NCI-H187 (cell line): ENCODE measurements at regions not wholly inside any gene's neighbourhood (a gene's known extent, or its start where the extent isn't known, plus 50 kb on each side); places are given as distances from the start of the nearest gene placed in this dataset.

Source experiments
- DNase-seq, 2 experiments: peaks; one replicate each; lab custom pipeline; 2025; lab: John Stamatoyannopoulos, UW

DNA sequence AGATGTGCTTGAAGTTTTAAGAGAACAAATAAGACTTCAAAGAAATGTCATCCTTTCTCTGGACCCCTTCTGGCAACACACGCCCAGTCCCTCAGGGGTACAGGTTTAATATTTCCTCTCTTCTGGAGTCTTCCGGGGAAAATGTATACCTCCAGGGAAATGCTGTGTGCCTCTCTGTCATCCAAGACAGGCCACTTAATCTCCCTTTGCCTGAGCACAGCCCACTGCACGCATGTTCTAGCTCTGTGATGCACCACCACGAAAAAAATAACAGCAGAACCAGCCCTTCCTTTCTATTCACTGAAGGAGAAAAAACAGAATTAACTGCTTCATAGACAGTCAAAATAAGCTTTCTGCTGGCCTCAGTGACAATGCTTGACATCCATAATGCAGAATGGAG is 140.1 kb downstream of the RBFOX3 start:
- DNase-seq = no peak

DNA sequence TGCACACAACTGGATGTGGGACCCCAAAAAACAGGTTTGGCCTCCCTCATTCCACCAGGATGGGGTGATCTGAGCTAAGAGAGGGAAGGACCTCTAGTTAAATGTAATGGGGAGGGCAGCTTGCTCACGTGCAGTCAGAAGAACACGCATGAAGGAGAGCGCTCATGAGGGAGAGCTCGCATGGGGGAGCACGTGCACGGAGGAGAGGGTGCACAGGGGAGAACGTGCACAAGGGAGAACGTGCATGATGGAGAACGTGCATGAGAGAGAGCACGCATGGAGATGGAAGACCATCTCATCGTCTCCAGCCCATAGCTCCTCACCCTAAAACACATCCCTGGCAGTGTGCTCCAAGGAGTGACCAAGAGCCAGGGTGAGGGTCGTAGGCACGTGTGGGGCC is 141.2 kb downstream of the RBFOX3 start:
- no peak for DNase-seq

DNA sequence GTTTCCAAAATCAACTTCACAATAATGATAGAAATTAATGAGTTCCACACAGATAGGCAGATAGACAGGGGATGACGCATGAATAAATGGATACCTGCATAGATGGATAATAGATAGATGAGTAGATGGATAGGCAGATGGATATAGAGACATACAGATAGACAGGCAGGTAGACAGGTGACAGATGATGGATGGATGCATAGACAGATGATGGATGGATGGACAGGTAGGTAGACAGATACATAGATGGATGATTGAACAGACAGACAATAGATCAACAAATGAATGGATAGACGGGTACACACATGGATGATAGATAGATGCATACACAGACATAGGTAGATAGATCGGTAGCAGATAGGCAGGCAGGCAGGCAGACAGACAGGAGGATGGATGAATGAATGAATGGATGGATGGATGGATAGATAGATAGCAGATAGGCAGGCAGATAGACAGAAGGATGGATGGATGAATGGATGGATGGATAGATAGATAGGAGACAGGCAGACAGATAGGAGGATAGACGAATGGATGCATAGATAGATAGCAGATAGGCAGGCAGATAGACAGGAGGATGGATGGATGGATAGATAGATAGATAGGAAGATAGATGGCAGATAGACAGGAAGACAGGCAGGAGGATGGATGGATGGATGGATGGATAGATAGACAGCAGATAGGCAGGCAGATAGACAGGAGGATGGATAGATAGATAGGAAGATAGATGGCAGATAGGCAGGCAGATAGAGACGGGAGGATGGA is 142.5 kb downstream of the RBFOX3 start:
- DNase-seq = no peak

DNA sequence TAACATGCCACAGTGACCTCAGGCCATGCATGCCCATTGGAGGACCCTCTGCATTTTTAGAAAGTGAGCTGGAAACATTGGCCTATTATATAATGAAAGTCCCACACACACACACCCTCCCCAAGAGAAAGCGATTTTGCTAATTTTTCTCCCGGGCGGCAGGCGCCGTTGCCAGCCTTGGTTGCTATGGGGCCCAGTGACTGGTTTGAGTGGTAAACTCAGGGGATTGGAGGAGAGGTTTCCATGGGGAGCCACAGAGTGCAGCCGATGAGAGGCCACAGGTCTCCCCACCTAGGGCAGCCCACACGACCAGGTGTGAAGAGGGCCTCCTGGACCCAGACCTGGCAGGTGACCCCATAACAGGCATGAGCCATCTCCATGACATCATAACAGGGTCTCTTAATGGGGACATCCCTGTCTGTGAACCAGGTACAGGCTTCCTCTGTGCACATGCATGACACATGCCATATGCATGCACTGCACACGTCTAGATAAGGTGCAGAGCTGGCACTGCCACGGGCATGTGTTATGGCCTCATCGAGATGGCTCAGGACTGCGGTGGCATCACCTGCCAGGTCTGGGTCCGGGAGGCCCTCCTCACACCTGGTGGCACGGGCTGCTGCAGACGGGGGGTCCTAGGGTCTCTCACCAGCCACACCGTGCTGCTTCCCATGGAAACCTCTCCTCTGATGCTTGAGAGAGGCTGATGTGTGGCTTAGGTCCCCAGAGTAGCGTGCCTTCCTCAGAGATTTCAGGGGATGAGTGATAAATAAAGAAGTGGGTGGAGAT is 144.1 kb downstream of the RBFOX3 start:
- DNase-seq = no peak

DNA sequence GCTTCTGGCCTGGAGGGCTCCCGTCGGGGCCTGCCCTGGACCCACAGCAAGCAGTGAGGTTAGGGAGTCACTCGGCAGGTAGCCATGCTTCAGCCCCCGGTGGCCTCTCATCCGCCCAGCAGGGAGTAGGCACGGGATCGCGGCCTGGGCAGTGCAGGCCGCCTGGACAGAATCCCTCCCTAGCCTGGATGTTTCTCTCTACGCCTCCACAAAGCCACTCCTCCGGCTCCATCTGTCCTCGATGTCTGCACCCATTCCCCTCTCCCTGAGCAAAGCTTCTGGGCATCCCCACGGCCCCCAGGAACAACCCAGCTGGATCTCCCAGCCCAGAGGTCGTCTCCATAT is 145.2 kb downstream of the RBFOX3 start:
- DNase-seq = no peak

DNA sequence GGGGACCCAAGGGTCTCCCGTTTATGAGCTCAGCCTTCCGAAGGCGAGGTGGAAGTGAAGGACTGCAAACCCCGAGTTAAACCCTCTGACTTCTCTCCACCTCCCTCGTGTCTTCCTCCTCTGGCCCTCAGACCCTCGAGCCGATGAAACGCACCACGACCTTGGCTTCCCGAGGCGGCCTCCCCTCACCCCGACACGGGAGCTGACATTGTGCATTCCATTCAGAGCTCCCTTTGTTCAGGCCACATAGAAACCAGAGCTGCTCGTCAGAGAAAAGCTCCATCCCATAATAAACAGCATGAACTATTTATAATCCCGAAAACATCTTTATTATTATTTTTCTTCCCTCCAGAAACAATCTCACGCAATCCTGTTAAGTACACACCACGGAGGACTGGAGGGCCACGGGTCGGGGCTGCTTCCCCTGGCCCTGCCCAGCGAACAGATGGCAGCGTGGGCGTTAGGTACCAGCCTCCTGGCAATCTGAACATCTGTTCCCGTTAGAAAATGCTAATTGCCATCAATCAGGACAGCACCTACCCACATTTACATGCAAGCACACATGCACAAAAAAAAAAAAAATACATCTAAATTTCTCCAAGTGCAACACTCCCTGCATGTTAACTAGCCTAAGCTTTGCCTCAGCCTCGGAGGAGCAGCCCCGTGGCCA is 145.7 kb downstream of the RBFOX3 start:
- no peak for DNase-seq

DNA sequence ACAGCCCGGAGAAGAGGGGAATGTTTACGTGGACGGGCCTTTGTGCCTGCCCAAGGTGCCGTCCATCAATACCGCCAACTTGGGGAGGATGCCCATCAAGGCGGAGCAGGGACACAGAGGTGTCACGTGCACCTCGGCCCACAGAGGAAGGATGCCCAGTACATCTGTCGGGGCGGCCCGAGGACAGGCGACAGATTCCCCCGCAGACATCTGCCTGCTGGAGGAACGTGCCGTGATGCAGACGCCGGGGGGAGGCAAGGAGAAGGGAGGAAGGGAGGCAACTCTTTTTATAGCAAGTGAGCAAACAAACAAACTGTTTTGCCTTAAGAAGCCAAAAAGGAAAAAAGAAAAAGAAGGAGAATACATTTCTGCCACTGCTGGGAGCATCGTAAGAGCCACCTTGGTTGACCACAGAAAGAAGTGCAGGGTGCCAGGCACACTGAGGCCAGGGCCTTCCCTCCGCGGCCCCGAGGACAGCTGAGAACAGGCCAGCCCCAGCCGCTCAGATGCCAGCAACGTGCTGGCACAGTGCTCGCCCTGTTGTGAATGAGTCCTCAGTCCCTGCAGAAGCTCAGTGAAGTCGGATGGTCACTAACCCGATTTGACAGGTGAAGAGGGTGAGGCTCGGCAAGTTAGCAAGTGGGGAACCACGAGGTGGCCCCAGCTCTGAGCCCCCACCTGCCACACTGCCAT is 146.4 kb downstream of the RBFOX3 start:
- DNase-seq = no peak

DNA sequence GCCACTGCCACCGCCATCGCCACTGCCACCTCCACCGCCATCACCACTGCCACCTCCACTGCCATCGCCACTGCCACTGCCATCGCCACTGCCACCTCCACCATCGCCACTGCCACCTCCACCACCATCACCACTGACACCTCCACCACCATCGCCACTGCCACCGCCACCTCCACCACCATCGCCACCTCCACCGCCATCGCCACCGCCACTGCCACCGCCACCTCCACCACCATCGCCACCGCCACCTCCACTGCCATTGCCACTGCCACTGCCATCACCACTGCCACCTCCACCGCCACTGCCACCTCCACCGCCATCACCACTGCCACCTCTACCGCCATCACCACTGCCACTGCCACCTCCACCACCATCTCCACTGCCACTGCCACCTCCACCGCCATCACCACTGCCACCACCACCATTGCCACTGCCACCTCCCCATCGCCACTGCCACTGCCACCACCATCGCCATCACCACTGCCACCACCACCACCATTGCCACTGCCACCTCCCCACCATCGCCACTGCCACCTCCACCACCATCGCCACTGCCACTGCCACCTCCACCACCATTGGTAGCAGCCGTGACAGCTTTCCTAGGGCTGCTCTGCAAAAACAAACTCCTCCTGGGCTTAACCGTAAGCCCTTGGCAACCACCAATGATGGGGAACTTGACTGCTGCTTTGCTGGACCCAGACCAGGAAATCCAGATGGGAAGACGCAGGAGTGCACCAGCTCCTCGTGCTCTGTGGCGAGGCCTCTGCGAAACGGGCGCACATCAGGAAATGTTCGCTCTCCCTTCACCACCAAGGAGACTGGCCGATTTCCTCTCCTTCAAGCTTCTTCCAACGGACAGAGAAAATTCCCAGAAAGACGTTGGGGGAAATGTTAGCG is 147.2 kb downstream of the RBFOX3 start:
- no peak for DNase-seq

DNA sequence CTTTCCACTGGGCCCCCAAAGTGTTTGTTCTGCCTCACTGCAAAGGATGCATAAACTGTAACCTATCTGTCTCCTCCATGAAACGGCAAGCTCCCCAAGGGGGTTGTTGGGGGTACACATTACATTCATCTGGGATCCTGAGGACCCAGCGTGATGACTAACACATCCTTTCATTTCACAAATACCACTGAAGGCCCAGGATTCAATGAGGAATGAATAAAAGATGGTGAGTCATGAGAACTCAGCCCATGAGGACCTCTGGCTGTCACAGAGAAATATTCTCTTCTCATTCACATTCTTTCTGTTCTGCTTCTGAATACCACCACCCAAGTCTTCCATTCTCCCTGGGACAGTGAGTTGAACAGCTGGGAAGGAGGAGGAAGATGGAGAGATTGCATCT is 149.8 kb downstream of the RBFOX3 start:
- no peak for DNase-seq

DNA sequence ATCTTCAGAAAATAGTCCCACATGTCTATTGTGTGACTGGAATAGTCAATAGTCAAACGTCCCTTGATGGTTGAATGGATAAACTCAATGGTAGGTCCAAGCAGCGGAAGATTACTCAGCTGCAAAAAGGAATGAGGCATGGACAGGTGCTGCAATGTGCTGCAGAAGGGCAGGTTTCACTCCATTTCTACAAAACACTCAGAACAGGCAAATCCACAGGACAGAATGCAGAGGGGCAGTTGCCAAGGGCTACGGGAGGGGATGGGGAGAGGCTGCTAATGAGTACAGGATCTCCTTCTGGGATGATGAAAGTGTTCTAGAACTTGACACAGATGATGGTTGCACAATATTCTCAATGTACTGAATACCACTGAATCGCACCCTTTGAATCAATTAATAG is 151.0 kb downstream of the RBFOX3 start:
- DNase-seq = no peak

DNA sequence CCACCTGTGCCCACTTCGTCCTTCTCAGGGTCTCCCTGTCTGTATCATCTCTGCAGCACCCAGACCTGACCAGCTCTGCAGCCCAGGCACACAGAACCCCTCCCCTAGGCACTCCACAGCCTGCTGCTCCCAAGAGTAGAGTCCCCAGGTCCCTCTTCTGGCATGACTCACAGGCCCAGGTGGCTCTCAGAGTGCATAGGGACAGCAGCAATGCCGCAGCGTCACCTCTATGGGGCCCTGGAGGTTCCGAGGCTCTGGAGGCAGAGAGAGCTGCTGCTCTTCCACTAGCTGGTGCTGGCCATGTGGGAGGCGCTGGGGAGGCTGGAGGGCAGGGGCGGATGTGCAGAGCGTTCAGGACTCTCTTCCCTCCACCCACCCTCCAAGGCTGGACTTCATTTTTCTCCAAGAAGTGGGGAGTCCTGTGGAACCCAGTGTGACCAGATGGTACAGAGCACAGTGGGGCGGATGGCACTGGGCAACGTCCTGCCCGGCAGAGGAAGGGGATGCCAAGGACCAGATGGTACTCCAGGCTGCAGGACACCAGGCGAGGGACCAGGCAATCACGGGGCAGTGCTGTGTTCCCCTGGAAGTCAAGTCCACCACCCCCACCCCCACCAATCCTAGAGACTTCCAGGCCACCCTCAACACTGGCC is 151.7 kb downstream of the RBFOX3 start:
- no peak for DNase-seq

DNA sequence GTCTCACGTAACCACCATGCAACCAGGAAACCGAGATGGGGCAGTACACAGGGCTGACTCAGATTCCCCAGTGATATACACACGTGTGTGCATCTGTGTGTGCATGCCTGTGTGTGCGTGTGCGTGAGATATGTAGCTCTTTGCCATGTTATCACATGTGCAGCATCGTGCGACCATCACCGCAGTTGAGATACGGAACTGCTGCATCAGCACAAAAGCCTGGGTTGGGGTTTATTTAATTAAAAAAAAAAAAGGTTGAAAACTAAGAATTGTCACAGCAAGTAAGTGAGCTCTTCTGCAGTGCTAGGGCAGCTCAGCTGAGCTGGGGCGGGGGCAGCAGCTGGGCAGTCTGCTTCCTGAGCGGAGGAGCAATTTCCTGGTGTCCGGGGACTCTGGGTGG is 152.5 kb downstream of the RBFOX3 start:
- no peak for DNase-seq

DNA sequence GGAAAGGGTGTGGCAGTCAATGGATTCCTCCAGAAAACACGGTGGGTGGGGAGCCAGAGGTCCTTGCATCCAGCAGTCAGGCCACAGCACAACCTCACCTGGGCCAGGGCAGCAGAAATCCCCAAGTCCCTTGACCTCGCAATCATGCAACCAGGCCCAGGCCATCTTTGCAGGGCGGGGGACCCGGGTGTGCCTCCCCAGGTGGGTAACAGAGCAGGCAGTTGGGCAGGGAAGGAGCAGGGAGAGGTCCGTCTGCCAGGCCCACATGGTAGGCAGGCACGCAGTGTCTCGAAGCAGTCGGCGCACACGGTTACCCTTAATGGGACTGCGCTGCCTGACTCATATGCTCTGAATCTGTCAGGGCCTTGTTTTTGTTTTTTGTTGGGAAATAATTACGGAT is 153.0 kb downstream of the RBFOX3 start:
- no peak for DNase-seq

DNA sequence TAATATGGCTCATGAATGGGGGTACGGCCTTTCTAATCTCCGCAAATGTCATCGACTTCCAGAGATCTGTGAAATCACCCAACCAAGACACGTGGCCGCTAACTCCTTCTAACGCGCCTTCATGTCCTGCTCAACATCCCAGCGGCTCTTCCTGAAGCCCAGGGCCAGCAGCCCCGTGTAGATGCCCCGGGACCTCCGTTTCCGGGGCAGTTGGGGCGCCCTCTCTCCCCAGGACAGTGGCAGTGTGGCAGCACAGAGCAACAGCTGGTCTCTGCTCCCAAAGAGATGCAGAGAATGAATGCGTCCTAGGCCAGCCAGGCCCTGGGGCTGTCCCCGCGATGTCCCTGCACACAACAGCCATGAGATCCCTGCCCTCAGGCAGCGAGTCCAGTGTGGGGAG is 153.5 kb downstream of the RBFOX3 start:
- no peak for DNase-seq

DNA sequence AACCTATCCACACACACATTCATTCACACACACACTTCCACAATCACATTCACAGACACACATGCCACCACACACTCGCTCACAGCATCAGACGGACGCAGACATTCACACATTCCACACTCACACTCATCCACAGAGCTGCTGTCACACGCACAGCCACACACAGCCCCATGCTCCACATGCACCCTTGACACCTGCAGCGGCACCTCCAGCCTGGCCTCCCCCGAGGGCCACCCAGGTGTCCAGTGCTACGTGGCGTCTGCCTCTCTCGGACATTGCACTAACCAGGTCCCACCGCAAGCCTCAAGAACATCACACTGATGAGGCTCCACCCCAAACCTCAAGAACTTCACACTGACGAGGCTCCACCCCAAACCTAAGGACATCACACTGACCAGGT is 155.2 kb downstream of the RBFOX3 start:
- DNase-seq = no peak

DNA sequence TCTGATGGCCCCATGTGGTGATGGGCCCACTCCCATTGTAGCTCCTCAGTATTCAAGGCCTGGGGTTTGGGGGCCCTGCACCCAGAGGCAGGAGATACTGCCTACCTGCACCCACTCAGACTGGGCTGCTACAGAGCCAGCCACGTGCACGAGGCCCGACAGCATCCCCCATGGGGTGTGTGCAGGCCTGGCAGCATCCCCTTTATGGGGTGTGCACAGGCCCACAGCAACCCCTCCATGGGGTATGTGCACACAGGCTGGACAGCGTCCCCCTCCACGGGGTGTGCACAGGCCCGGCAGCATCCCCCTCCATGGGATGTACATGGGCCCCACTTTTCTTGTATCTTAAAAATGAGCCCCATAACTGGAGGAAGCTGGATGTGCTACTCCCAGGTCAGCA is 156.0 kb downstream of the RBFOX3 start:
- DNase-seq = no peak

DNA sequence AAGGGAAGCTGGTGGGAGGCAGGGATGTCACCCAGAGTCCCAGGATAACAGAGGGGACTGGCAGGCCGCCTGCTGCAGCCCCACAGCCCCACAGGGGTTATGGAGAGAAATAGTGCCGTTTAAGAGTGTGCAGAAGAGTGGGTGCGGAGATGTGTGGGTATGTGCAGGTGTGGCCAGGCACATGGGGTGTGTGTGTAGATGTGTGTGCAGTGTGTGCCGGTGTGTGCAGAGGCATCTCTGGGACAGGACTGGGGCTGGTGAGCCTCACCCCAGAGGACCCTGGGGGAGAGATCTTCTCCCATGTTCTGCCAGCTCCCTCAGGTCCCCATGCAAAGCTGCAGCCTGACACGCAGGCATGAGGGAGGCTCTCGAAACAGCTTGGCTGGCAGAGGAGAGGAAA is 157.4 kb downstream of the RBFOX3 start:
- DNase-seq = no peak

DNA sequence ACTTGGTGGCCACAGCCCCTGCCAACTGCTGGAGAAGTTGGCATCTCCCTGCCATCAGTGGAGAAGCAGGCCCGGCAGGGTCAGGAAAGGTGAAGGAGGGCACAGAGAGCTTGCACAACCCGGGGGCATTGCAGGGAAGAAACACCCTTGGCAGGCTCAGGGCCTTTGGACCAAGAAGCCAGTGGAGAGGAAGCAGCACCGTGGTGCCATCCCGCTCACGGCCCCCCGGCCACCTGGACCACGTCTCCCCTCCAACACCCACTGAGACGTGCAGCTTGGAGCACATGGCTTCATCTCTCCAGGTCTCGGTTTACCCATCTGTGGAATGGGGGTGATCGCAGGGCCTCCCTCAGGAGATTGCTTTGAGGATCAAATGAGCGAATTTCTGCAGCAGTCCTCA is 158.1 kb downstream of the RBFOX3 start:
- DNase-seq = no peak

DNA sequence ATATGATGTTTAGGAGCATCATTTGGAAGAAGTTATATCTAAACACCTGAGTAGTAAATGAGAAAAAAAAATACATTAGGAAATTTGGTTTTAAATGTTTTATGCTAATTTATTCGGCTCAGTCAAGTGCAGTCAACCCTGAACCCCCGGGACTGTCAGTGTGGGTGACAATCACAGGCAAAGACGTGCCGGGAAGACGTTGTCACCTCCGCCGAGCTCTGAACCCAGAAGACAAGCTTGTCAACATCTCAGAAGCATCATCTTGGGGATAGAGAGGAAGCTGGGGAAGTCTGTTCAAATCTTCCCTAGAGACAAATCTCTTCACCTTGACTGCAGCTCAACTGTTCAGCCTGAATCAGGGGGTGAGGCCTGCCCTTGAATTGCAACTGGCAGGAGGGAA is 159.7 kb downstream of the RBFOX3 start:
- DNase-seq = no peak

DNA sequence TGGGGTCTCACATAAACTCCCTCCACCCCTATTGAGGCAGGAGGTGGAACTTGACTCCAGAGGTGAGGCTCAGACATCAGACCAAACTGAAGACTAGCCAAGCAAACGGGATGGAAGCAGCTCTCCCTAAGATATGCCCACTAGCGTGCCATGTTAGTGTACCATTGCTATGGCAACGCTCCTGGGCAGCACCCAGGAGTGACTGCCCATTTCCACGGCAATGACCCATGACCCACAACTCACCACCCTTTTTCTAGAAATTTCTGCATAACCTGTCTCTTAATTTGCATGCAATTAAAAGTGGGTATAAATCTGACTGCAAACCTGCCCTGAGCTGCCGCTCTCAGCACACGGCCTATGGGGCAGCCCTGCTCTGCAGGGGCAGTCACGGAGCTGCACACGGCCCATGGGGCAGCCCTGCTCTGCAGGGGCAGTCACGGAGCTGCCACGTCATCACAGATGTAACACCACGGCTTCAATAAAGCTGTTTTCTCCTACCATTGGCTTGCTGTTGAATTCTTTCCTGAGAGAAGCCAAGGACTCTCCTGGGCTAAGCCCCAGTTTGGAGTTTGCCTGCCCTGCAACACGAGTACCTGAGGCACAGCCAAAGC is 164.3 kb downstream of the RBFOX3 start:
- DNase-seq = no peak

DNA sequence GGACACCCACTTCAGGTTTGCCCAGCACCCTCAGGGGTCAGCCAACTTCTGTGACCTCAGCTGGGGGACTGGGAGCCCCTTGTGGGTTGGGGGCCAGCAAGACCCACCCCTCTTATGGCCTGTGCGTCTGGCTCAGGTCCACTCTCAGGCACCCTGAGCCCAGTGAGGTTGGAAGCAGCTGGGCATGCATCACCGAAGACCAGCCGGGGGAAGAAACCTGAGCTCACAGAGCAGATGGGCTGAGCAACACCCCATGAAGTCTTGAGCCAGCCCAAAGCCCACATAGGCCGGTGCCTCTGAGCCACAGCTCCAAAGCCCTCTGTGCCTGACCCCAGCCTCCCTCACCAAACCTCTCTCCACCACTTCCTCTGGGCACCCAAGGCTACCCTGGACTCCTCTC is 166.7 kb downstream of the RBFOX3 start:
- no peak for DNase-seq
